OCI-LY1 (cell line): ENCODE measurements at regions not wholly inside any gene's neighbourhood (a gene's known extent, or its start where the extent isn't known, plus 50 kb on each side); places are given as distances from the start of the nearest gene placed in this dataset.

Source experiments
- H2AFZ ChIP-seq: fragments of 200-600 bp; sonication (generic), shearing (Covaris generic); 2 replicates; pipeline ENCODE4 v1.6.0; 2014; ENCODE audit warnings: antibody characterized with exemption, mild to moderate bottlenecking, low read length
- H3F3A ChIP-seq: fragments of 200-600 bp; sonication (generic), shearing (Covaris generic); 2 replicates; pipeline ENCODE4 v1.6.0; 2014; ENCODE audit warnings: mild to moderate bottlenecking, antibody characterized with exemption, low read length, moderate library complexity; ENCODE audit not compliant: insufficient read depth
- H3K27ac ChIP-seq: fragments of 200-600 bp; sonication (generic); 2 replicates; pipeline ENCODE4 v1.5.1; 2014; ENCODE audit warnings: low read length, mixed run types, mild to moderate bottlenecking, low read depth; ENCODE audit not compliant: poor library complexity, severe bottlenecking
- H3K27me3 ChIP-seq: fragments of 200-600 bp; sonication (generic); 2 replicates; pipeline ENCODE4 v1.6.0; 2014; ENCODE audit warnings: antibody characterized with exemption, mild to moderate bottlenecking, low read length, moderate library complexity; ENCODE audit not compliant: insufficient read depth
- H3K36me3 ChIP-seq: fragments of 200-600 bp; sonication (generic); 2 replicates; pipeline ENCODE4 v1.6.1; 2014; ENCODE audit warnings: mild to moderate bottlenecking, antibody characterized with exemption, low read length, moderate library complexity, mixed read lengths; ENCODE audit not compliant: insufficient read depth
- H3K4me1 ChIP-seq: fragments of 200-600 bp; sonication (generic); 2 replicates; pipeline ENCODE4 v1.5.1; 2014; ENCODE audit warnings: mild to moderate bottlenecking, low read length, moderate library complexity; ENCODE audit not compliant: insufficient read depth, severe bottlenecking
- H3K4me2 ChIP-seq: fragments of 200-600 bp; sonication (generic), shearing (Covaris generic); 2 replicates; pipeline ENCODE4 v1.6.1; 2014; ENCODE audit warnings: low read length
- H3K4me3 ChIP-seq: fragments of 200-600 bp; sonication (generic); 2 replicates; pipeline ENCODE4 v1.5.1; 2014; ENCODE audit warnings: low read length, low read depth, mild to moderate bottlenecking, mixed read lengths; ENCODE audit not compliant: poor library complexity, severe bottlenecking
- H3K79me2 ChIP-seq: fragments of 200-600 bp; shearing (Covaris generic); 2 replicates; pipeline ENCODE4 v1.6.1; 2016; ENCODE audit warnings: mixed run types, low read length, mixed read lengths; ENCODE audit not compliant: insufficient read depth
- H3K9ac ChIP-seq: fragments of 200-600 bp; sonication (generic), shearing (Covaris generic); 2 replicates; pipeline ENCODE4 v1.6.1; 2014; ENCODE audit warnings: mild to moderate bottlenecking, low read length, mixed read lengths
- H3K9me2 ChIP-seq: fragments of 200-600 bp; sonication (generic), shearing (Covaris generic); 2 replicates; pipeline ENCODE4 v1.6.1; 2014; ENCODE audit warnings: low read depth, mild to moderate bottlenecking, low read length, mixed read lengths
- H3K9me3 ChIP-seq: fragments of 200-600 bp; shearing (Covaris generic); 2 replicates; pipeline ENCODE4 v1.6.1; 2014; ENCODE audit warnings: low read length, mixed read lengths
- H4K20me1 ChIP-seq: fragments of 200-600 bp; sonication (generic), shearing (Covaris generic); 2 replicates; pipeline ENCODE4 v1.6.0; 2016; ENCODE audit warnings: mild to moderate bottlenecking, low read length; ENCODE audit not compliant: insufficient read depth
- EZH2 ChIP-seq: fragments of 200-600 bp; sonication (generic), shearing (Covaris generic); IDR thresholded peaks from 2 replicates; pipeline ENCODE4 v1.8.0; 2017; ENCODE audit warnings: borderline replicate concordance, mixed run types, mild to moderate bottlenecking, antibody characterized with exemption, low read length, moderate library complexity, mixed read lengths
- TF ChIP-seq, protein P1 (sequence below): fragments of 200-600 bp; sonication (generic), shearing (Covaris generic); IDR thresholded peaks from 2 replicates; pipeline ENCODE4 v1.5.1; 2017; ENCODE audit warnings: mild to moderate bottlenecking, antibody characterized with exemption, low read length, moderate library complexity, mixed read lengths

DNA sequence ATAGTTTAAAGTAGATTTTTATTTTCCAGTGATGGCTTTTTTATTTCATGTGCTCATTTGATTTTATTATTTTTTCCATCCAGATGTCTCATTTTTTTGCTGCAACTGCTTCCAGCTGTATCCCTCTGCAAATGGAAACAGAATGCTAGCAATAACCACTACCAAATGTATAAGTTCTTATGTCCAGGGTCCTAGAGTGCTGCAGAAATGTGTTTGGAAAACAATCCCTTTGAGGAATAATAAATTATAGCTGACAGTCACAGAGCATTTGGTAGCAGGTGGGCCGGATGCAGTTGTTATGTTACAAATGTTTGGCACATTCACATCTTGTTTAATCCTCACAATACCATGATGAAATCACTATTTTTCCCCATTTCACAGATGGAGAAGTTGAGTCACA is 300.7 kb upstream of the PDGFD start:
- Histone ChIP-seq H3K9ac (no peak overlapping the region), H3F3A (no peaks in the 10 kb centered on the region), H3K27me3 (no peaks in the 10 kb centered on the region), H4K20me1 (no peaks in the 10 kb centered on the region), H3K36me3 (no peaks in the 10 kb centered on the region), H3K79me2 (no peaks in the 10 kb centered on the region), H3K9me3 (no peaks in the 10 kb centered on the region), H3K27ac (no peak overlapping the region), H3K4me1 (no peaks in the 10 kb centered on the region), H3K4me3 (no peak overlapping the region), H3K9me2 (no peaks in the 10 kb centered on the region), H3K4me2 (no peak overlapping the region), H2AFZ (no peak overlapping the region)
- TF ChIP-seq EZH2 = no peak
- TF ChIP-seq, protein P1, sequence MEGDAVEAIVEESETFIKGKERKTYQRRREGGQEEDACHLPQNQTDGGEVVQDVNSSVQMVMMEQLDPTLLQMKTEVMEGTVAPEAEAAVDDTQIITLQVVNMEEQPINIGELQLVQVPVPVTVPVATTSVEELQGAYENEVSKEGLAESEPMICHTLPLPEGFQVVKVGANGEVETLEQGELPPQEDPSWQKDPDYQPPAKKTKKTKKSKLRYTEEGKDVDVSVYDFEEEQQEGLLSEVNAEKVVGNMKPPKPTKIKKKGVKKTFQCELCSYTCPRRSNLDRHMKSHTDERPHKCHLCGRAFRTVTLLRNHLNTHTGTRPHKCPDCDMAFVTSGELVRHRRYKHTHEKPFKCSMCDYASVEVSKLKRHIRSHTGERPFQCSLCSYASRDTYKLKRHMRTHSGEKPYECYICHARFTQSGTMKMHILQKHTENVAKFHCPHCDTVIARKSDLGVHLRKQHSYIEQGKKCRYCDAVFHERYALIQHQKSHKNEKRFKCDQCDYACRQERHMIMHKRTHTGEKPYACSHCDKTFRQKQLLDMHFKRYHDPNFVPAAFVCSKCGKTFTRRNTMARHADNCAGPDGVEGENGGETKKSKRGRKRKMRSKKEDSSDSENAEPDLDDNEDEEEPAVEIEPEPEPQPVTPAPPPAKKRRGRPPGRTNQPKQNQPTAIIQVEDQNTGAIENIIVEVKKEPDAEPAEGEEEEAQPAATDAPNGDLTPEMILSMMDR = no peak

DNA sequence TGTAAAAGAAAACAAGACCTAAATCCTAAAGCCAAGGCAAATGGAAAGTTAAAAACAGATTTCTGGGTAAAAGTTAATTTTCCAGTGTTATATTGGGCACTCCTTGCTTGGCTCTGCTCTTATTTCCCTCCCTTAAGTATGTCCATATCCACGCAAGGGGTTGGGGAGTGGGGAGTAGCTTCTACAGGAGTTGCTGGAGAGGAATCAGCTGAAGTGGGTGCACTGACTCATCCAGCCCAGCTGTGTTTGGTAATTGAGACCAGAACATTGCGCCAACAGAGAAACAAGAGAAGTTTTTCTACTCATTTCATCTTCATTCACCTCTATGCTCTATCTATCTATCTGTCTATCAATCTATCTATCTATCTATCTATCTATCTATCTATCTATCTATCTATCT is 298.4 kb upstream of the PDGFD start:
- Histone ChIP-seq H3K36me3 (no peaks in the 10 kb centered on the region), H3K79me2 (no peaks in the 10 kb centered on the region), H3K9me2 (no peaks in the 10 kb centered on the region), H3K4me1 (no peaks in the 10 kb centered on the region), H3K9me3 (no peaks in the 10 kb centered on the region), H3K4me2 (no peak overlapping the region), H2AFZ (no peak overlapping the region), H3K9ac (no peak overlapping the region), H4K20me1 (no peaks in the 10 kb centered on the region), H3F3A (no peaks in the 10 kb centered on the region), H3K27ac (no peak overlapping the region), H3K27me3 (no peaks in the 10 kb centered on the region), H3K4me3 (no peak overlapping the region)
- TF ChIP-seq, protein P1 = no peak
- no peak for TF ChIP-seq EZH2

DNA sequence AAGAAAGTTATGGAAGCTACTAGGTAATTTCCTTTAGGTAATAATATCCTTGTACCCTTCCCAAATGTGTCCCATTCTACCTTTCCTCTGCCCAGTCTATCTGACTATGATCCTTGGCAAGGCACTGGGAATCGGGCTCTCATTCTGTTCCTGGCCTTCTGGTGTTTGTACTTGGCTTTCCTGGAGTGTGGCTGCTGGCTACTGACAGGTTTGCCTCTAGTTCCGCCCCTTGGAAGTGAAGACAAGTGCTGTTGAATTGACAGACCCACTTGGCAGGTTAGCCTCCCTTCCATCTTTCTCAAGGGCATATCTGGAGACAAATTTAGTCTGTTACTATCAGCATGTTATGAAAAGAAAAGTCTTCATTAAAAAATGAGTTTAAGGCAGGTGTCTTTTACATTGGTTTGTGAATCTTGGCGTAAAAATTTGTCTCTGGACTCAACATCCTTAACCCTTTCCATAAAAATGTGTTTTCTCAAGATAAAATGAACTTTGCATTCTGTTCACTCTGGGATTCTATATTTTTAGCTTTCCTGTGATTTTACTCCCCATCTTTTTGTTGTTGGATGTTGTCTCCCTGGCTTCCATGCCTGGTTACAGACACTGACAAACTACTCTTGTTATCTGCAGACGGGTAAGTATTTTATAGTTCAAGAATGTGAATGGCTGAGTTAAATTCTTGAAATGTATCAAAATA is 287.4 kb upstream of the PDGFD start:
- H2AFZ ChIP-seq = no peak overlapping the region

More for the DNA sequence above, 287.4 kb upstream of the PDGFD start:
- no peaks in the 10 kb centered on the region for H3F3A ChIP-seq
- no peak overlapping the region for H3K4me3 ChIP-seq
- H3K9ac ChIP-seq = no peak overlapping the region
- H3K27me3 ChIP-seq = no peaks in the 10 kb centered on the region
- no peak for TF ChIP-seq EZH2
- TF ChIP-seq, protein P1 = no peak
- no peaks in the 10 kb centered on the region for H4K20me1 ChIP-seq
- H3K9me2 ChIP-seq = no peaks in the 10 kb centered on the region
- no peaks in the 10 kb centered on the region for H3K36me3 ChIP-seq
- H3K4me1 ChIP-seq = no peaks in the 10 kb centered on the region
- no peak overlapping the region for H3K27ac ChIP-seq
- H3K4me2 ChIP-seq = no peak overlapping the region
- H3K79me2 ChIP-seq = no peaks in the 10 kb centered on the region
- H3K9me3 ChIP-seq = no peaks in the 10 kb centered on the region
